Peyer's patch (tissue), 4 donors: ENCODE measurements at regions not wholly inside any gene's neighbourhood (a gene's known extent, or its start where the extent isn't known, plus 50 kb on each side); places are given as distances from the start of the nearest gene placed in this dataset.
A peak's percentile ranks its signal among the peaks of the same experiment; 100 is the strongest.
"Not testable (repeated sequence)": the region's sequence is repeated elsewhere in the genome, so short reads cannot be mapped to it uniquely, and the experiment has no call there.

ENCODE experiments used
- DNase-seq, 3 donors: peaks; one replicate each; pipeline ENCODE4 v3.0.0-alpha.2; 2017 to 2019
- H3K27ac ChIP-seq, 4 donors: fragments of 200-600 bp; sonication (generic); one replicate each; pipeline ENCODE4 v1.5.1; 2016 to 2019
- H3K27me3 ChIP-seq, 2 donors: fragments of 200-600 bp; sonication (generic); one replicate each; pipeline ENCODE4 v1.5.1; 2019
- H3K36me3 ChIP-seq, 3 donors: fragments of 200-600 bp; sonication (generic); one replicate each; pipeline ENCODE4 v1.5.1; 2016 to 2019
- H3K4me1 ChIP-seq, 4 donors: fragments of 200-600 bp; sonication (generic); one replicate each; pipeline ENCODE4 v1.5.1; 2016 to 2019
- H3K4me3 ChIP-seq, 4 donors: fragments of 200-600 bp; sonication (generic); 1 replicate in 3 of 4; 2 replicates in 1 of 4; pipeline ENCODE4 v1.5.1; 2016 to 2019; ENCODE audit warnings: mild to moderate bottlenecking in 1 of 4
- H3K9me3 ChIP-seq, 4 donors: fragments of 200-600 bp; sonication (generic); one replicate each; pipeline ENCODE4 v1.5.1; 2016 to 2019; ENCODE audit warnings: mild to moderate bottlenecking in 1 of 4
- POLR2A ChIP-seq, 2 donors: fragments of 450-650 bp; IDR thresholded peaks; one replicate each; pipeline ENCODE4 v1.5.1; 2017; ENCODE audit warnings: antibody characterized with exemption in 2 of 2, mild to moderate bottlenecking in 2 of 2, moderate library complexity in 2 of 2
- TF ChIP-seq, protein P1 (sequence below), 6 experiments: fragments of 450-650 bp in 4 of 6; fragments of 200-600 bp in 2 of 6; sonication (generic) in 1 of 6; IDR thresholded peaks; one replicate each; pipeline ENCODE4 v1.5.1; 2017 to 2019; ENCODE audit warnings: antibody characterized with exemption in 6 of 6, mild to moderate bottlenecking in 3 of 6, moderate library complexity in 1 of 6

DNA sequence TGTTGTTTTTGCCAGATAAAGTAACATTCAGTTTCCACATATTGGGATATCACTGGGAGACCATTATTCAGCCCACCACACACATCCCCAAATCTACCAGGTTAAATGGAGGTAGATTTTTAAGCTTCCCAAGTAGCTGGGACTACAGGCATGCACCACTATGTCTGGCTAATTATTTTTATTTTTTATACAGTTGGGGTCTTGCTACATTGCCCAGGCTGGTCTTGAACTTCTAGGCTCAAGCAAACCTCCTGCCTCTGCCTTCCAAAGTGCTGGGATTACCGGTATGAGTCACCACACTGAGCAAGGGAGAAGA lies 96.6 kb upstream of the CHD2 start:
- Histone ChIP-seq H3K27ac (peak overlapping the region; percentile 43 to 87 (median 76)), H3K27me3 (no peaks in the 10 kb centered on the region), H3K4me1 (peaks cover 0 to 24% (median 2%) of the 10 kb centered on the region in 4 donors), H3K4me3 (no peak overlapping the region), H3K9me3 (no peaks in the 10 kb centered on the region), H3K36me3 (no peaks in the 10 kb centered on the region)
- DNase-seq: no peak
- TF ChIP-seq, protein P1, sequence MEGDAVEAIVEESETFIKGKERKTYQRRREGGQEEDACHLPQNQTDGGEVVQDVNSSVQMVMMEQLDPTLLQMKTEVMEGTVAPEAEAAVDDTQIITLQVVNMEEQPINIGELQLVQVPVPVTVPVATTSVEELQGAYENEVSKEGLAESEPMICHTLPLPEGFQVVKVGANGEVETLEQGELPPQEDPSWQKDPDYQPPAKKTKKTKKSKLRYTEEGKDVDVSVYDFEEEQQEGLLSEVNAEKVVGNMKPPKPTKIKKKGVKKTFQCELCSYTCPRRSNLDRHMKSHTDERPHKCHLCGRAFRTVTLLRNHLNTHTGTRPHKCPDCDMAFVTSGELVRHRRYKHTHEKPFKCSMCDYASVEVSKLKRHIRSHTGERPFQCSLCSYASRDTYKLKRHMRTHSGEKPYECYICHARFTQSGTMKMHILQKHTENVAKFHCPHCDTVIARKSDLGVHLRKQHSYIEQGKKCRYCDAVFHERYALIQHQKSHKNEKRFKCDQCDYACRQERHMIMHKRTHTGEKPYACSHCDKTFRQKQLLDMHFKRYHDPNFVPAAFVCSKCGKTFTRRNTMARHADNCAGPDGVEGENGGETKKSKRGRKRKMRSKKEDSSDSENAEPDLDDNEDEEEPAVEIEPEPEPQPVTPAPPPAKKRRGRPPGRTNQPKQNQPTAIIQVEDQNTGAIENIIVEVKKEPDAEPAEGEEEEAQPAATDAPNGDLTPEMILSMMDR (IDR thresholded peaks at IDR 0.05): no peak
- no peak for TF ChIP-seq POLR2A (IDR thresholded peaks at IDR 0.05)

DNA sequence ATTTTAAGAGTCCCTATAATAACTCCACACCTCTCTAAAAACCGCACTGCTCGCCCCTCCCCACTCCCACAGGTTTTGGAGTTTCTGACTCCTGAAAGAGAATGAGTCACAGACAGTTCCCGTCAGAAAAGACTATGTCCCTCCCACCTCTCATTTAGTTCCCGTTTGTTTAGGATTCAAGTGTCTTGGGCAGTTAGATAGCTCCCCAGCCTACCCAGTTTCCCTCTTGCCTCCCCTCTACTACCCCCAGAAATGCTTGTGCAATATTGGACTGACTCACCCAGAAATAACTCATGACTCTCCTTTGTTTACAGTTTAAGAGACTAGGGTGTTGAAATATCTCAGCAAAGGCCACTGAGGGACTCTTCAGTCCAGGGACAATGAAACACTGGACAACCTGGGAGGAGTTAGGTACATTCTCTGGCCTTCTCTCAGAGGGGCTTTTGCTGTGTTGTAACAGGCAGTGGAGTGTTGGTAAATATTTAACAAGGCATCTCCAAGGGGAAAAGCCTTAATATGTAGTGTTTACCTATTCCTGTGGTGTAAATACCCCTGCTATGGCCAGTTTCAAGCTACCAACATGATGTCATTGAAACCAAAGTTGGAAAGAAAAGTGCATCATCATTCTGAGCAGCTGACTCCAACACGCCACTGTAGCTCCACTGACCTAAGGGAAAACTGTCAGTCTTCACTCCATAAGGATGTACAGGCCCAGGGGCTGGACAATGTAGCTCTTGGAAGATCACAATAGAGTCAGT lies 96.1 kb upstream of the CHD2 start:
- H3K4me1 ChIP-seq: peaks cover 0 to 25% (median 2%) of the 10 kb centered on the region in 4 donors

DNA sequence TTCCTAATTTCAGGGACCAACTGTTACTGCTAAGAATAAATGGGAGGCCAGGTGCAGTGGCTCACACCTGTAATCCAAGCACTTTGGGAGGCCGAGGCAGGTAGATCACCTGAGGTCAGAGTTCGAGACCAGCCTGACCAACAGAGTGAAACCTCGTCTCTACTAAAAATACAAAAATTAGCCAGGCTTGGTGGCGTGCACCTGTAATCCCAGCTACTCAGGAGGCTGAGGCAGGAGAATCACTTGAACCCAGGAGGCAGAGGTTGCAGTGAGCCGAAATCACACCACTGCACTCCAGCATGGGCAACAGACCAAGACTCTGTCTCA lies 95.6 kb upstream of the CHD2 start:
- H3K4me3 ChIP-seq, DNase-seq, H3K9me3 ChIP-seq, H3K36me3 ChIP-seq, H3K27me3 ChIP-seq: not testable (repeated sequence)
- peak overlapping the region; percentile 63 to 87 (median 76) for H3K27ac ChIP-seq
- H3K4me1 ChIP-seq: peaks cover 0 to 25% (median 2%) of the 10 kb centered on the region in 4 donors

More for the DNA sequence above, 96.1 kb upstream of the CHD2 start:
- Histone ChIP-seq H3K36me3 (no peaks in the 10 kb centered on the region), H3K9me3 (no peaks in the 10 kb centered on the region), H3K4me3 (no peak overlapping the region), H3K27me3 (no peaks in the 10 kb centered on the region), H3K27ac (peak overlapping the region; percentile 63 to 87 (median 76))
- TF ChIP-seq POLR2A (IDR thresholded peaks at IDR 0.05): no peak
- TF ChIP-seq, protein P1 (IDR thresholded peaks at IDR 0.05): peak in 1 of 6 experiments; percentile 4
- peak in 2 of 3 donors; percentile 23 to 78 for DNase-seq

DNA sequence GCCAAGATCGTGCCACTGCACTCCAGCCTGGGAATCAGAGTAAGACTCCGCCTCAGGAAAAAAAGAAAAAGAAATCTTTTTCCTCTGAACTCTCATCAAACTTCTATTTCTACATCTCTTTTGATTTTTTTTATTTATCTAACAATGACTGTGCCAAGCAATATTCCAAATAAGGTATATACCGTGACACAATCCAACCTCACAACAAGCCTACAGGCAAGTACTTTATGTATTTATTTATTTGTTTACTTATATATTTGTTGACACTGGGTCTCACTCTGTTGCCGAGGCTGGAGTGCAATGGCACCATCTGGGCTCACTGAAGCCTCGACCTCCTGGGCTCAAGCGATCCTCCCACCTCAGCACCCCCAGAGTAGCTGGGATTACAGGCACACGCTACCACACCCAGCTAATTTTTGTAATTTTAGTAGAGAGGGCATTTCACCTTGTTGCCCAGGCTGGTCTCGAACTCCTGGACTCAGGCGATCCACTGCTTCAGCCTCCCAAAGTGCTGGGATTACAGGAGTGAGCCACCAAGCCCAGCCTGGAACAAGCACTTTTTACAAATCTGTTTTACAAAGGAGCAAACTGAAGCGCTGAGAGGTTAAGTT lies 94.9 kb upstream of the CHD2 start:
- Histone ChIP-seq H3K27me3 (no peaks in the 10 kb centered on the region), H3K4me3 (no peak overlapping the region), H3K36me3 (no peaks in the 10 kb centered on the region), H3K4me1 (peaks cover 0 to 26% (median 2%) of the 10 kb centered on the region in 4 donors), H3K9me3 (no peaks in the 10 kb centered on the region), H3K27ac (peak overlapping the region in 3 of 4 donors; percentile 68 to 87 (median 85))
- TF ChIP-seq POLR2A (IDR thresholded peaks at IDR 0.05): no peak
- TF ChIP-seq, protein P1 (IDR thresholded peaks at IDR 0.05): no peak
- peak in 1 of 3 donors; percentile 31 for DNase-seq

DNA sequence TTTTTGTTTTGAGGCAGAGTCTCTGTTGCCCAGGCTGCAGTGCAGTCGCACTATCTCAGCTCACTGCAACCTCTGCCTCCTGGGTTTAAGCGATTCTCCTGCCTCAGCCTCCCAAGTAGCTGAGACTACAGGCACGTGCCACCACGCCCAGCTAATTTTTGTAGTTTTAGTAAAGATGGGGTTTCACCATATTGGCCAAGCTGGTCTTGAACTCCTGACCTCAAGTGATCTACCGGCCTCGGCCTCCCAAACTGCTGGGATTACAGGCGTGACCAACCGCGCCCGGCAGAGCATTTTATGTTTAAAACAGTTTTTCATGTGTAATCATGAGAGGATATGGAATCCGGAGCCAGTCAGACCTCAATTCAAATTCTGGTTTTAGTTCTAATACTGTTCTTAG lies 94.0 kb upstream of the CHD2 start:
- not testable (repeated sequence) for H3K27me3 ChIP-seq, H3K9me3 ChIP-seq, H3K4me3 ChIP-seq, H3K36me3 ChIP-seq, H3K27ac ChIP-seq
- peaks cover 0 to 30% (median 5%) of the 10 kb centered on the region in 4 donors for H3K4me1 ChIP-seq
- DNase-seq: peak in 1 of 3 donors; percentile 41

DNA sequence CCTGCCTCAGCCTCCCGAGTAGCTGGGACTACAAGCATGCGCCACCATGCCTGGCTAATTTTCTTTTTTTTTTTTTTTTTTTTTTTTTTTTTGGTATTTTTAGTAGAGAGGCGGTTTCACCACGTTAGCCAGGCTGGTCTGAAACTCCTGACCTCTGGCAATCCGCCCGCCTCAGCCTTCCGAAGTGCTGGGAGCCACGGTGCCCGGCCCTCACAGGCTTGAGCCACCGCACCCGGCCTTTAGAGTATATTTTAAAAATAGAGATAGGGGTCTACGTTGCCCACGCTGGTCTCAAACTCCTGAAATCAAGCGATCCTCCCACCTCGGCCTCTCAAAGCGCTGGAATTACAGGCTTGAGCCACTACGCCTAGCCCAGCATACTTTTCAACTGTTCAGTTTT lies 93.4 kb upstream of the CHD2 start:
- Histone ChIP-seq H3K9me3 (no peaks in the 10 kb centered on the region), H3K27ac (no peak overlapping the region), H3K4me3 (no peak overlapping the region), H3K27me3 (no peaks in the 10 kb centered on the region), H3K4me1 (peaks cover 0 to 24% (median 5%) of the 10 kb centered on the region in 4 donors), H3K36me3 (no peaks in the 10 kb centered on the region)
- TF ChIP-seq, protein P1 (IDR thresholded peaks at IDR 0.05): no peak
- no peak for TF ChIP-seq POLR2A (IDR thresholded peaks at IDR 0.05)
- DNase-seq: no peak
